Fibroblast of lung (primary cell): ENCODE measurements at regions not wholly inside any gene's neighbourhood (a gene's known extent, or its start where the extent isn't known, plus 50 kb on each side); places are given as distances from the start of the nearest gene placed in this dataset.
"Not testable (repeated sequence)": the region's sequence is repeated elsewhere in the genome, so short reads cannot be mapped to it uniquely, and the experiment has no call there.

ENCODE experiments used
- DNase-seq, 2 donors: peaks; one replicate each; pipeline versions ENCODE4 v3.0.0 to v3.0.0-alpha.2; 2010; ENCODE audit warnings: low read depth in 2 of 2
- H2AFZ ChIP-seq: 2 replicates; pipeline ENCODE4 v1.5.1; 2012; ENCODE audit warnings: low read length, control low read depth, inconsistent platforms
- H3K27ac ChIP-seq: 2 replicates; pipeline ENCODE4 v1.5.1; 2011; ENCODE audit warnings: low read length, control low read depth; ENCODE audit not compliant: insufficient read depth
- H3K27me3 ChIP-seq: 2 replicates; pipeline ENCODE4 v1.5.1; 2011; ENCODE audit warnings: mild to moderate bottlenecking, low read length; ENCODE audit not compliant: control insufficient read depth, insufficient read depth
- H3K36me3 ChIP-seq: 2 replicates; pipeline ENCODE4 v1.5.1; 2011; ENCODE audit warnings: low read length; ENCODE audit not compliant: control insufficient read depth, insufficient read depth
- H3K4me1 ChIP-seq: 2 replicates; pipeline ENCODE4 v1.5.1; 2011; ENCODE audit warnings: low read length; ENCODE audit not compliant: control insufficient read depth, insufficient read depth; ENCODE audit errors: extremely low read depth
- H3K4me2 ChIP-seq: 2 replicates; pipeline ENCODE4 v1.5.1; 2011; ENCODE audit warnings: low read length, control low read depth; ENCODE audit not compliant: insufficient read depth; ENCODE audit errors: extremely low read depth
- H3K4me3 ChIP-seq, 4 experiments: fragments of 200-600 bp in 1 of 4; sonication (generic) in 1 of 4; replicated peaks in 1 of 4; 2 replicates each; pipeline ENCODE4 v1.5.1; 2011 to 2016; ENCODE audit warnings: low read length in 4 of 4, low read depth in 3 of 4, mild to moderate bottlenecking in 3 of 4, control low read depth in 2 of 4, inconsistent platforms in 1 of 4, mixed read lengths in 1 of 4; ENCODE audit not compliant: insufficient read depth in 1 of 4; ENCODE audit errors: control extremely low read depth in 1 of 4
- H3K79me2 ChIP-seq: 2 replicates; pipeline ENCODE4 v1.5.1; 2012; ENCODE audit warnings: mild to moderate bottlenecking, low read length, inconsistent platforms; ENCODE audit not compliant: control insufficient read depth, insufficient read depth
- H3K9ac ChIP-seq: 2 replicates; pipeline ENCODE4 v1.5.1; 2011; ENCODE audit warnings: mild to moderate bottlenecking, low read length, control low read depth; ENCODE audit not compliant: insufficient read depth
- H3K9me3 ChIP-seq: 2 replicates; pipeline ENCODE4 v1.5.1; 2012; ENCODE audit warnings: low read depth, low read length; ENCODE audit not compliant: control insufficient read depth, insufficient read depth
- H4K20me1 ChIP-seq: 2 replicates; pipeline ENCODE4 v1.5.1; 2011; ENCODE audit warnings: low read length; ENCODE audit not compliant: control insufficient read depth, insufficient read depth; ENCODE audit errors: extremely low read depth
- EZH2 ChIP-seq: IDR thresholded peaks from 2 replicates; pipeline ENCODE4 v1.5.1; 2012; ENCODE audit warnings: low read length, control low read depth, mild to moderate bottlenecking; ENCODE audit errors: missing control alignments
- TF ChIP-seq, protein P1 (sequence below), 2 donors: IDR thresholded peaks in 1 of 2; conservative IDR thresholded peaks in 1 of 2; 1 replicate in 1 of 2; 2 replicates in 1 of 2; pipeline ENCODE4 v1.5.1; 2011 to 2012; ENCODE audit warnings: low read length in 2 of 2, control low read depth in 1 of 2, inconsistent platforms in 1 of 2, low read depth in 1 of 2, mild to moderate bottlenecking in 1 of 2

DNA sequence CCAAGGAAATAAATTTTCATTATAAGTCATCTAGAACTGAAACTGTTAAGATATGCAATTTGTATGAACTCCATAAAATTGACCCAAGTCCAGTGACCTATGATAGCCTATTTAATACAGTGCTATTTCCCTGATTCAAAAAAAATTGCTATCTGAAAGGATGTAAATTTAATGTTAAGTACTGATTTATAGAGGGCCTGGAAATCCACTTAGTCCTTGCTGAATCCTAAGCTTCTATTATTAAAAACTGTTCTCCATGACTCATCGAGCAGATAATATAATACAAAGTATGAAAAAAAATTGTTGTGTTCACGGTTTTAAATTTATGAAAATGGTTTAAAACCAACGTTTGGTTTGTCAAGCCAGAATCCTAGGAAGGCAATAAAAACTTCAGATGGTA, 704.8 kb upstream of the AADAT start:
- Histone ChIP-seq H3K9me3 (no peaks in the 10 kb centered on the region), H3K4me2 (no peak overlapping the region), H3K9ac (no peak overlapping the region), H4K20me1 (no peaks in the 10 kb centered on the region), H3K36me3 (no peaks in the 10 kb centered on the region), H3K27me3 (no peaks in the 10 kb centered on the region), H3K4me3 (no peak overlapping the region), H3K4me1 (no peaks in the 10 kb centered on the region), H3K27ac (no peak overlapping the region), H2AFZ (no peak overlapping the region), H3K79me2 (no peaks in the 10 kb centered on the region)
- DNase-seq = no peak
- TF ChIP-seq, protein P1, sequence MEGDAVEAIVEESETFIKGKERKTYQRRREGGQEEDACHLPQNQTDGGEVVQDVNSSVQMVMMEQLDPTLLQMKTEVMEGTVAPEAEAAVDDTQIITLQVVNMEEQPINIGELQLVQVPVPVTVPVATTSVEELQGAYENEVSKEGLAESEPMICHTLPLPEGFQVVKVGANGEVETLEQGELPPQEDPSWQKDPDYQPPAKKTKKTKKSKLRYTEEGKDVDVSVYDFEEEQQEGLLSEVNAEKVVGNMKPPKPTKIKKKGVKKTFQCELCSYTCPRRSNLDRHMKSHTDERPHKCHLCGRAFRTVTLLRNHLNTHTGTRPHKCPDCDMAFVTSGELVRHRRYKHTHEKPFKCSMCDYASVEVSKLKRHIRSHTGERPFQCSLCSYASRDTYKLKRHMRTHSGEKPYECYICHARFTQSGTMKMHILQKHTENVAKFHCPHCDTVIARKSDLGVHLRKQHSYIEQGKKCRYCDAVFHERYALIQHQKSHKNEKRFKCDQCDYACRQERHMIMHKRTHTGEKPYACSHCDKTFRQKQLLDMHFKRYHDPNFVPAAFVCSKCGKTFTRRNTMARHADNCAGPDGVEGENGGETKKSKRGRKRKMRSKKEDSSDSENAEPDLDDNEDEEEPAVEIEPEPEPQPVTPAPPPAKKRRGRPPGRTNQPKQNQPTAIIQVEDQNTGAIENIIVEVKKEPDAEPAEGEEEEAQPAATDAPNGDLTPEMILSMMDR (conservative IDR thresholded peaks at IDR 0.05 in 1 of 2, IDR thresholded peaks at IDR 0.05 in 1 of 2; ENCODE audit: low read depth in 1 of 2, low read length in 2 of 2) = no peak
- no peak for TF ChIP-seq EZH2

DNA sequence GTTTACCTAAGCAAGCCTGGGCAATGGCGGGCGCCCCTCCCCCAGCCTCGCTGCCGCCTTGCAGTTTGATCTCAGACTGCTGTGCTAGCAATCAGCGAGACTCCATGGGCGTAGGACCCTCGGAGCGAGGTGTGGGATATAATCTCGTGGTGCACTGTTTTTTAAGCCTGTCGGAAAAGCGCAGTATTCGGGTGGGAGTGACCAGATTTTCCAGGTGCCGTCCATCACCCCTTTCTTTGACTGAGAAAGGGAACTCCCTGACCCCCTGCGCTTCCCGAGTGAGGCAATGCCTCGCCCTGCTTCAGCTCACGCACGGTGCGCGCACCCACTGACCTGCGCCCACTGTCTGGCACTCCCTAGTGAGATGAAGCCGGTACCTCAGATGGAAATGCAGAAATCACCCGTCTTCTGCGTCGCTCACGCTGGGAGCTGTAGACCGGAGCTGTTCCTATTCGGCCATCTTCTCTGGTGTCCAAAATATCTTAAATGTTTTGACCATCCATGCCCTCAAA, 698.8 kb upstream of the AADAT start:
- not testable (repeated sequence) for H3K4me1 ChIP-seq, H3K9me3 ChIP-seq, H4K20me1 ChIP-seq, H3K9ac ChIP-seq, H3K27ac ChIP-seq, DNase-seq, H2AFZ ChIP-seq, H3K4me3 ChIP-seq, H3K27me3 ChIP-seq, H3K4me2 ChIP-seq, H3K36me3 ChIP-seq, H3K79me2 ChIP-seq

DNA sequence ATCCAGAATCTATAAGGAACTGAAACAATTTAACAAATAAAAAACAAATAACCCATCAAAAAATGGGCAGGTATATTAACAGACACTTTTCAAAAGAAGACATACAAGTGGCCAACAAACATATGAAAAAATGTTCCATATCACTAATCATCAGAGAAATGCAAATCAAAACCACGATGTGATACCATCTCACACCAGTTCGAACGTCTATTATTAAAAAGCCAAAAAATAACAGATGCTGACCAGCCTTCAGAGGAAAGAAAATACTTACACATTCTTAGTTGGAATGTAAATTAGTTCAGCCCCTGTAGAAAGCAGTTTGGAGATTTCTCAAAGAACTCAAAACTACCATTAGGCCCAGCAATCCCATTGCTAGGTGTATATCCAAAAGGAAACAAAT, 687.9 kb upstream of the AADAT start:
- Histone ChIP-seq H3K27ac (no peak overlapping the region), H3K79me2 (no peaks in the 10 kb centered on the region), H3K9ac (no peak overlapping the region), H3K9me3 (no peaks in the 10 kb centered on the region), H4K20me1 (no peaks in the 10 kb centered on the region), H3K4me2 (no peak overlapping the region), H3K27me3 (no peaks in the 10 kb centered on the region), H2AFZ (no peak overlapping the region), H3K4me3 (no peak overlapping the region), H3K36me3 (no peaks in the 10 kb centered on the region), H3K4me1 (no peaks in the 10 kb centered on the region)
- TF ChIP-seq EZH2 = no peak
- TF ChIP-seq, protein P1 (conservative IDR thresholded peaks at IDR 0.05 in 1 of 2, IDR thresholded peaks at IDR 0.05 in 1 of 2; ENCODE audit: low read depth in 1 of 2, low read length in 2 of 2) = no peak
- no peak for DNase-seq
